Ishikawa (cell line): ENCODE measurements at regions not wholly inside any gene's neighbourhood (a gene's known extent, or its start where the extent isn't known, plus 50 kb on each side); places are given as distances from the start of the nearest gene placed in this dataset.

Experiments
- CREB1 ChIP-seq: IDR thresholded peaks from 2 replicates; pipeline ENCODE4 v1.6.1; 2012; ENCODE audit warnings: low read depth
- EP300 ChIP-seq: IDR thresholded peaks from 2 replicates; pipeline ENCODE4 v1.6.1; 2012; ENCODE audit warnings: borderline replicate concordance
- FOXM1 ChIP-seq: IDR thresholded peaks from 2 replicates; pipeline ENCODE4 v1.6.1; 2012; ENCODE audit warnings: low read depth, borderline replicate concordance
- NFIC ChIP-seq: IDR thresholded peaks from 2 replicates; pipeline ENCODE4 v1.6.1; 2012
- RAD21 ChIP-seq: IDR thresholded peaks from 2 replicates; pipeline ENCODE4 v1.6.1; 2012; ENCODE audit warnings: low read depth
- TAF1 ChIP-seq: IDR thresholded peaks from 2 replicates; pipeline ENCODE4 v1.6.1; 2012; ENCODE audit warnings: low read depth, mild to moderate bottlenecking
- TF ChIP-seq, protein P1 (sequence below): IDR thresholded peaks from 2 replicates; pipeline ENCODE4 v1.6.1; 2012; ENCODE audit warnings: low read depth, mild to moderate bottlenecking
- TF ChIP-seq, protein P2 (sequence below): IDR thresholded peaks from 2 replicates; pipeline ENCODE4 v1.6.1; 2012

DNA sequence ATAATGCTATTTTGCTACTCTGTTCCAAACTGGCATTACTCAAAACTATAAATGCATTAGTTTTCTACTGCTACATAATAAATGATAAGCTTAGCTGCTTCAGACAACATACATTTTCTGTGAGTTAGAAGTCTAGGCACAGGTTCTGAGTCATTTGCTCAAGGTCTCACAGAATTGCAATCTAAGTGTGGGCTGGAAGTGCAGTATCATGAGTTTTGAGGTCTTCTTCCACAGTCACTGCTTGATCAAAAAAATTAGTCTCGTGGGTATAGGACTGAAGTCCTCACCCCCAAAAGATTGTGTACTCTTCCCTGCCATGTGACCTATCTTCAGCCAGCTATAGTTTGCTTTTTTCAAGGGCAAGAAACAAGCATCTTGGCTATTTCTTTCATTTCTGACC, 676.9 kb downstream of the ADCYAP1 start:
- TF ChIP-seq FOXM1: no peak
- TF ChIP-seq TAF1: no peak
- no peak for TF ChIP-seq CREB1
- no peak for TF ChIP-seq NFIC
- TF ChIP-seq EP300: no peak
- TF ChIP-seq, protein P1, sequence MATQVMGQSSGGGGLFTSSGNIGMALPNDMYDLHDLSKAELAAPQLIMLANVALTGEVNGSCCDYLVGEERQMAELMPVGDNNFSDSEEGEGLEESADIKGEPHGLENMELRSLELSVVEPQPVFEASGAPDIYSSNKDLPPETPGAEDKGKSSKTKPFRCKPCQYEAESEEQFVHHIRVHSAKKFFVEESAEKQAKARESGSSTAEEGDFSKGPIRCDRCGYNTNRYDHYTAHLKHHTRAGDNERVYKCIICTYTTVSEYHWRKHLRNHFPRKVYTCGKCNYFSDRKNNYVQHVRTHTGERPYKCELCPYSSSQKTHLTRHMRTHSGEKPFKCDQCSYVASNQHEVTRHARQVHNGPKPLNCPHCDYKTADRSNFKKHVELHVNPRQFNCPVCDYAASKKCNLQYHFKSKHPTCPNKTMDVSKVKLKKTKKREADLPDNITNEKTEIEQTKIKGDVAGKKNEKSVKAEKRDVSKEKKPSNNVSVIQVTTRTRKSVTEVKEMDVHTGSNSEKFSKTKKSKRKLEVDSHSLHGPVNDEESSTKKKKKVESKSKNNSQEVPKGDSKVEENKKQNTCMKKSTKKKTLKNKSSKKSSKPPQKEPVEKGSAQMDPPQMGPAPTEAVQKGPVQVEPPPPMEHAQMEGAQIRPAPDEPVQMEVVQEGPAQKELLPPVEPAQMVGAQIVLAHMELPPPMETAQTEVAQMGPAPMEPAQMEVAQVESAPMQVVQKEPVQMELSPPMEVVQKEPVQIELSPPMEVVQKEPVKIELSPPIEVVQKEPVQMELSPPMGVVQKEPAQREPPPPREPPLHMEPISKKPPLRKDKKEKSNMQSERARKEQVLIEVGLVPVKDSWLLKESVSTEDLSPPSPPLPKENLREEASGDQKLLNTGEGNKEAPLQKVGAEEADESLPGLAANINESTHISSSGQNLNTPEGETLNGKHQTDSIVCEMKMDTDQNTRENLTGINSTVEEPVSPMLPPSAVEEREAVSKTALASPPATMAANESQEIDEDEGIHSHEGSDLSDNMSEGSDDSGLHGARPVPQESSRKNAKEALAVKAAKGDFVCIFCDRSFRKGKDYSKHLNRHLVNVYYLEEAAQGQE: no peak
- TF ChIP-seq, protein P2, sequence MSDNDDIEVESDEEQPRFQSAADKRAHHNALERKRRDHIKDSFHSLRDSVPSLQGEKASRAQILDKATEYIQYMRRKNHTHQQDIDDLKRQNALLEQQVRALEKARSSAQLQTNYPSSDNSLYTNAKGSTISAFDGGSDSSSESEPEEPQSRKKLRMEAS: no peak
- TF ChIP-seq RAD21: no peak
